ENCODE measurements at regions not wholly inside any gene's neighbourhood (a gene's known extent, or its start where the extent isn't known, plus 50 kb on each side); places are given as distances from the start of the nearest gene placed in this dataset.

DNA sequence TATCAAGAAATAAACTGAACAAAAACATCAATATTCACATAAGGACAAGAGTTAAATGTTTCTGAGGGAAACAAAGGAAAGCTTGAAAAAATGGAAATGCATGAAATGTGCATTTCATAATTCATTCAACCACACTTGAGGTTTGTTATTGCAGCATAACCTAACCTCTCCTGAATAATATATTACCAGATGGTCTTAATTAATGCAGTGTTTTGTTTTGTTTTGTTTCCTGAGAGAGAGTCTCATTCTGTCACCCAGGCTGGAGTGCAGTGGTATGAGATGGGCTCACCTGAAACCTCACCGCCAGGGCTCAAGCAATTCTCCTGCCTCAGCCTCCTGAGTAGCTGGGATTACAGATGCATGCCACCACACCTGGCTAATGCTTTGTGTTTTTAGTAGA is 139.9 kb upstream of the PIEZO2 start:
- TF ChIP-seq ZNF274 (IDR thresholded peaks at IDR 0.05; ENCODE audit: low read depth, low read length): no peak
- TF ChIP-seq YY1 (IDR thresholded peaks at IDR 0.05; ENCODE audit: insufficient read depth, insufficient read length): no peak
- TF ChIP-seq SUZ12 (IDR thresholded peaks at IDR 0.05; ENCODE audit: extremely low read depth, insufficient read depth, insufficient read length): no peak
